SU-DHL-6 (cell line): ENCODE measurements at regions not wholly inside any gene's neighbourhood (a gene's known extent, or its start where the extent isn't known, plus 50 kb on each side); places are given as distances from the start of the nearest gene placed in this dataset.

Experiments
- H2AFZ ChIP-seq: fragments of 200-600 bp; sonication (generic); 2 replicates; pipeline ENCODE4 v1.6.1; 2014; ENCODE audit warnings: low read depth, mild to moderate bottlenecking, moderate library complexity, mixed read lengths, antibody characterized with exemption, low read length; ENCODE audit not compliant: severe bottlenecking
- H3F3A ChIP-seq: fragments of 200-600 bp; shearing (Covaris generic); 2 replicates; pipeline ENCODE4 v1.6.0; 2016; ENCODE audit warnings: antibody characterized with exemption, mild to moderate bottlenecking; ENCODE audit not compliant: insufficient read depth
- H3K27ac ChIP-seq: fragments of 200-600 bp; sonication (generic); 2 replicates; pipeline ENCODE4 v1.5.1; 2016; ENCODE audit warnings: low read depth, mild to moderate bottlenecking, low read length, moderate library complexity, mixed read lengths
- H3K27me3 ChIP-seq: fragments of 200-600 bp; sonication (generic), shearing (Covaris generic); 2 replicates; pipeline ENCODE4 v1.6.0; 2014; ENCODE audit warnings: mild to moderate bottlenecking, low read length
- H3K36me3 ChIP-seq: fragments of 200-600 bp; sonication (generic); 2 replicates; pipeline ENCODE4 v1.6.1; 2014; ENCODE audit warnings: mild to moderate bottlenecking, low read length, mixed read lengths
- H3K4me2 ChIP-seq: fragments of 300-600, 200-600 bp; shearing (Covaris generic), sonication (generic); 2 replicates; pipeline ENCODE4 v1.6.0; 2014; ENCODE audit warnings: low read length, low read depth, mild to moderate bottlenecking; ENCODE audit not compliant: poor library complexity, severe bottlenecking
- H3K4me3 ChIP-seq: fragments of 200-600 bp; sonication (generic); 2 replicates; pipeline ENCODE4 v1.5.1; 2014; ENCODE audit warnings: antibody characterized with exemption, low read length, mild to moderate bottlenecking, mixed read lengths; ENCODE audit not compliant: insufficient read depth, poor library complexity, severe bottlenecking
- H3K79me2 ChIP-seq: fragments of 200-600 bp; sonication (generic); 2 replicates; pipeline ENCODE4 v1.6.1; 2014; ENCODE audit warnings: mild to moderate bottlenecking, low read length, moderate library complexity; ENCODE audit not compliant: insufficient read depth
- H3K9ac ChIP-seq: fragments of 200-600 bp; sonication (generic); 2 replicates; pipeline ENCODE4 v1.7.0; 2014; ENCODE audit warnings: mild to moderate bottlenecking, low read length
- H3K9me2 ChIP-seq: fragments of 200-600 bp; sonication (generic); replicated peaks from 2 replicates; pipeline ENCODE4 v1.6.1; 2014; ENCODE audit warnings: low read length; ENCODE audit not compliant: insufficient read depth
- H3K9me3 ChIP-seq: fragments of 200-600 bp; sonication (generic); 2 replicates; pipeline ENCODE4 v1.6.1; 2014; ENCODE audit warnings: low read length, mixed read lengths; ENCODE audit not compliant: insufficient read depth
- H4K20me1 ChIP-seq: fragments of 200-600 bp; sonication (generic); 2 replicates; pipeline ENCODE4 v1.6.1; 2014; ENCODE audit warnings: low read depth, mild to moderate bottlenecking, antibody characterized with exemption, low read length, moderate library complexity, mixed read lengths
- EZH2phosphoT487 ChIP-seq: fragments of 200-600 bp; sonication (generic), shearing (Covaris generic); conservative IDR thresholded peaks from 2 replicates; pipeline ENCODE4 v1.6.1; 2018; ENCODE audit warnings: mild to moderate bottlenecking, antibody characterized with exemption, low read length, moderate library complexity, mixed read lengths
- TF ChIP-seq, protein P1 (sequence below): fragments of 200-600 bp; sonication (generic); IDR thresholded peaks from one replicate; pipeline ENCODE4 v1.5.1; 2017; ENCODE audit warnings: antibody characterized with exemption, mild to moderate bottlenecking, low read length, moderate library complexity; ENCODE audit not compliant: insufficient read depth, poor library complexity, severe bottlenecking

DNA sequence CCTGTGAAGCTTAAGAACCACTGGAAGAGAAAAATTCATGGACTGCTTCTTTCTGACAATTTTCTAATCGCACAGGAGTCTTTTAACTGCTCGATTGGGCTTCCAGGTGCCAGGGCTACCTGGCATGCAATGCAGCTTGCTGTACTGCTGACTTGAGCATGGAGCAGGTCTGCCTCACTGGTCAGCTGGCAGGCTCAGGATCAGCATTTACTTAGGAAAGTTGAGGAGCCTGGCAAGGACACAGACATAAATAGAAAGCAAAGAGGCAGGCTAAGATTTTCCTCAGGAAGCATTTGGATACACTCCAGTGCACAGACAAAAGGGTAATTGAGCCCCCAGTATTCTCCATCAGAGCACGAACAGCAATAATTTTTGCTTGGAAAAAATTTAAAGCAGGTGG, 163.5 kb downstream of the CSNK2A3 start:
- Histone ChIP-seq H3K9ac (no peak overlapping the region), H3K79me2 (no peaks in the 10 kb centered on the region), H3K4me3 (no peak overlapping the region), H3K9me2 (no peaks in the 10 kb centered on the region; the same call in 1 of the 2 replicates), H3K27me3 (no peaks in the 10 kb centered on the region), H3K27ac (no peak overlapping the region), H3F3A (no peaks in the 10 kb centered on the region), H2AFZ (no peak overlapping the region), H4K20me1 (no peaks in the 10 kb centered on the region), H3K36me3 (no peaks in the 10 kb centered on the region), H3K9me3 (no peaks in the 10 kb centered on the region; the same call in 1 of the 2 replicates), H3K4me2 (no peak overlapping the region)
- TF ChIP-seq, protein P1, sequence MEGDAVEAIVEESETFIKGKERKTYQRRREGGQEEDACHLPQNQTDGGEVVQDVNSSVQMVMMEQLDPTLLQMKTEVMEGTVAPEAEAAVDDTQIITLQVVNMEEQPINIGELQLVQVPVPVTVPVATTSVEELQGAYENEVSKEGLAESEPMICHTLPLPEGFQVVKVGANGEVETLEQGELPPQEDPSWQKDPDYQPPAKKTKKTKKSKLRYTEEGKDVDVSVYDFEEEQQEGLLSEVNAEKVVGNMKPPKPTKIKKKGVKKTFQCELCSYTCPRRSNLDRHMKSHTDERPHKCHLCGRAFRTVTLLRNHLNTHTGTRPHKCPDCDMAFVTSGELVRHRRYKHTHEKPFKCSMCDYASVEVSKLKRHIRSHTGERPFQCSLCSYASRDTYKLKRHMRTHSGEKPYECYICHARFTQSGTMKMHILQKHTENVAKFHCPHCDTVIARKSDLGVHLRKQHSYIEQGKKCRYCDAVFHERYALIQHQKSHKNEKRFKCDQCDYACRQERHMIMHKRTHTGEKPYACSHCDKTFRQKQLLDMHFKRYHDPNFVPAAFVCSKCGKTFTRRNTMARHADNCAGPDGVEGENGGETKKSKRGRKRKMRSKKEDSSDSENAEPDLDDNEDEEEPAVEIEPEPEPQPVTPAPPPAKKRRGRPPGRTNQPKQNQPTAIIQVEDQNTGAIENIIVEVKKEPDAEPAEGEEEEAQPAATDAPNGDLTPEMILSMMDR, result no peak
- TF ChIP-seq EZH2phosphoT487, result no peak

DNA sequence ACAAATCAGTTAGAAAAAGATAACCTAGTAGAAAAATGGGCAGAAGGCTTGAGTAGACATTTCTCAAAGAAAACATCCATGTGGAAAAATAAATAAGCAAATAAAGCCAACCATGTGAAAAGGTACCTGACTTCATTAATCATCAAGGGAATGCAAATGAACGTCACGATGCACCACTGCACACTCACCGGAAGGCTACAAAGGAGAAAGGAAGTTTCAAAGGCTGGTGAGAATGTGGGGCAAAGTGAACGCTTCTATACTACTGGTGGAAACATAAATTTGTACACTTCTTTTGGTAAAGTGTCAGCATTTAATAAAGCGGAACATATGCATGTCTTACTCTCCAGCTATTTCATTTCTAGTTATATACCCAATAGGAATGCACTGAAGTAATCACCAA, 166.8 kb downstream of the CSNK2A3 start:
- 0 out of 2 replicates have a peak, but pooled peaks have one; percentile 55 for TF ChIP-seq EZH2phosphoT487
- TF ChIP-seq, protein P1, result no peak
- H3F3A ChIP-seq, result no peaks in the 10 kb centered on the region
- H3K79me2 ChIP-seq, result no peaks in the 10 kb centered on the region
- no peak overlapping the region for H3K9ac ChIP-seq
- no peak overlapping the region for H3K4me2 ChIP-seq
- H3K27me3 ChIP-seq, result no peaks in the 10 kb centered on the region
- no peak overlapping the region for H3K4me3 ChIP-seq
- no peaks in the 10 kb centered on the region for H3K9me2 ChIP-seq
- H3K36me3 ChIP-seq, result no peaks in the 10 kb centered on the region
- no peaks in the 10 kb centered on the region for H4K20me1 ChIP-seq
- no peaks in the 10 kb centered on the region; the same call in 1 of the 2 replicates for H3K9me3 ChIP-seq
- no peak overlapping the region for H2AFZ ChIP-seq
- no peak overlapping the region for H3K27ac ChIP-seq

DNA sequence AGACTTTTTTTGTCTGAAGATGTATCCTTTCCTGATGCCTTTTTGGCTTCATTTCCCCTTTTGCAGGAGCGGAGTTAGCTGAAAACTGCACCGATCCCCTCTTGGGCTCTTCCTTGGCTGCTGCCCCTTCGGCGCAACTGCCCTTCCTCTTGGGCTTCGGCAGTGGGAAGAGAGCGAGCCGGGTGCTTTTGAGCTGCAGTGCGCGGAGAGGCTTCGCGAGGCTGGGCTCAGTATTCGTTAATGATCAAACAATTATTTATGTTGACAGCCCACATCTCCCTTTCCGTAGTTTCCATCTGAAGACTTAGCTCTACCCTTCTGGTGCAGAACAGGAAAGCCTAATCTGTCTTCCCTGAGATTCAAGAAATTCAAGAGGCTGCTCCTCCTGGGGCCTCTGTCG, 170.8 kb downstream of the CSNK2A3 start:
- H3F3A ChIP-seq, result no peaks in the 10 kb centered on the region
- no peak overlapping the region for H3K27ac ChIP-seq
- no peak overlapping the region for H3K9ac ChIP-seq
- no peaks in the 10 kb centered on the region for H3K79me2 ChIP-seq
- no peaks in the 10 kb centered on the region for H4K20me1 ChIP-seq
- TF ChIP-seq, protein P1, result no peak
- no peak for TF ChIP-seq EZH2phosphoT487
- no peak overlapping the region for H3K4me3 ChIP-seq
- H3K4me2 ChIP-seq, result no peak overlapping the region
- H3K9me3 ChIP-seq, result no peaks in the 10 kb centered on the region
- no peaks in the 10 kb centered on the region for H3K9me2 ChIP-seq
- H3K36me3 ChIP-seq, result no peaks in the 10 kb centered on the region
- no peak overlapping the region for H2AFZ ChIP-seq
- H3K27me3 ChIP-seq, result no peaks in the 10 kb centered on the region
